OCI-LY3 (cell line): ENCODE measurements at regions not wholly inside any gene's neighbourhood (a gene's known extent, or its start where the extent isn't known, plus 50 kb on each side); places are given as distances from the start of the nearest gene placed in this dataset.

Source experiments
- H2AFZ ChIP-seq: fragments of 200-600, 300-600 bp; shearing (Covaris generic); 2 replicates; pipeline ENCODE4 v1.6.0; 2014; ENCODE audit warnings: antibody characterized with exemption, low read depth, low read length
- H3K27ac ChIP-seq: fragments of 200-600, 300-600 bp; sonication (generic); 2 replicates; pipeline ENCODE4 v1.5.1; 2014; ENCODE audit warnings: mild to moderate bottlenecking, low read length, moderate library complexity, mixed read lengths
- H3K27me3 ChIP-seq: fragments of 200-600, 300-600 bp; sonication (generic); 2 replicates; pipeline ENCODE4 v1.6.1; 2014; ENCODE audit warnings: low read depth, low read length, mixed read lengths
- H3K36me3 ChIP-seq: fragments of 200-600, 300-600 bp; sonication (generic); replicated peaks from 2 replicates; pipeline ENCODE3; 2014; ENCODE audit warnings: low read depth, low read length, mixed read lengths
- H3K4me1 ChIP-seq: fragments of 300-600, 200-600 bp; sonication (generic); 2 replicates; pipeline ENCODE4 v1.6.1; 2014; ENCODE audit warnings: low read length, mixed read lengths
- H3K4me2 ChIP-seq: fragments of 200-600, 300-600 bp; sonication (generic); 2 replicates; pipeline ENCODE4 v1.6.1; 2014; ENCODE audit warnings: low read length, mixed read lengths
- H3K4me3 ChIP-seq: fragments of 300-600, 200-600 bp; sonication (generic); 2 replicates; pipeline ENCODE4 v1.5.1; 2014; ENCODE audit warnings: antibody characterized with exemption, mild to moderate bottlenecking, low read length, moderate library complexity
- H3K79me2 ChIP-seq: fragments of 300-600, 200-600 bp; shearing (Covaris generic); 2 replicates; pipeline ENCODE4 v1.6.1; 2014; ENCODE audit warnings: mild to moderate bottlenecking, low read length, mixed read lengths
- H3K9ac ChIP-seq: fragments of 300-600, 200-600 bp; shearing (Covaris generic); 2 replicates; pipeline ENCODE4 v1.6.0; 2014; ENCODE audit warnings: mild to moderate bottlenecking, low read length, moderate library complexity
- H3K9me3 ChIP-seq: fragments of 200-600, 300-600 bp; shearing (Covaris generic); 2 replicates; pipeline ENCODE4 v1.6.1; 2014; ENCODE audit warnings: low read length, mixed read lengths; ENCODE audit not compliant: insufficient read depth
- H4K20me1 ChIP-seq: fragments of 200-600, 300-600 bp; sonication (generic); 2 replicates; pipeline ENCODE4 v1.6.1; 2016; ENCODE audit warnings: low read length, mixed read lengths; ENCODE audit not compliant: insufficient read depth
- CTCF ChIP-seq: fragments of 200-600, 300-600 bp; sonication (generic); IDR thresholded peaks from 2 replicates; pipeline ENCODE4 v1.5.1; 2014; ENCODE audit warnings: antibody characterized with exemption, low read length, low read depth
- EZH2phosphoT487 ChIP-seq: fragments of 200-600 bp; shearing (Covaris generic); IDR thresholded peaks from 2 replicates; pipeline ENCODE4 v1.6.1; 2018; ENCODE audit warnings: antibody characterized with exemption, mixed run types, low read depth

- Histone ChIP-seq H3K36me3 (no peaks in the 10 kb centered on the region), H3K79me2 (no peaks in the 10 kb centered on the region), H3K9me3 (no peaks in the 10 kb centered on the region), H2AFZ (no peak overlapping the region), H3K9ac (no peak overlapping the region), H3K4me2 (no peak overlapping the region), H3K4me1 (no peaks in the 10 kb centered on the region), H3K27me3 (no peaks in the 10 kb centered on the region; the same call in 1 of the 2 replicates), H3K4me3 (no peak overlapping the region), H4K20me1 (no peaks in the 10 kb centered on the region), H3K27ac (no peak overlapping the region)
- TF ChIP-seq CTCF: no peak
- TF ChIP-seq EZH2phosphoT487: no peak
Measured at GRCh38 chr10:3342771-3343170, 170.2 kb upstream of the PITRM1 start.

DNA sequence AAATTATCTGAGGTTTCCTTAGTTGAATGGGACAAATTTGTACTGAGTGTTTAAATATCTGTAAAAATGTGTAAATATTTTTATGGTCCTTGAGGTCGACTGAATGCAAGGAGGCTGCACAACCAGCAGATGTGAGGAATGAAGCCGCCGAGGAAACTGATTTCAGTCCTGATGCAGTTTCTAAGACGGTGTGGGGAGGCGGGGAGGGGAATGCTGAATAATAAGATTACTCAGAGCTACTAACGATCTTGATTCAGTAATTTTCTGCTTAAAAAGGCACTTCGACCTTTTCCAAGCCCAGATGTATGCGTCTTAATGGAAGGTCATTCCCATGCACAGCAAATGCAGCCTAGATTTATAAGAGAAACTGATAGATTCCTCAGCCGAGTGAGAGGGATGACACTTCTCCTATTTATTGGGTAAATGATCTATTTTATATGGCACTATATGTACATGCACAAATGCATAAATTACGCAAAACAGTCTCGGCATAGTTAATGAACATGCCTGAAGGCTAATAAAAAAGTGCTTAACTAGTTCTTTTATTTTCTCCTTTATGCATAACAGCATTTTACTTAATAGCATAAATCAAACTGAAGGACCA is 167.6 kb upstream of the PITRM1 start:
- H4K20me1 ChIP-seq: no peaks in the 10 kb centered on the region
- H3K4me2 ChIP-seq: no peak overlapping the region
- H3K4me3 ChIP-seq: no peak overlapping the region
- H3K9me3 ChIP-seq: no peaks in the 10 kb centered on the region
- no peak overlapping the region for H3K27ac ChIP-seq
- no peaks in the 10 kb centered on the region for H3K79me2 ChIP-seq
- no peak overlapping the region for H2AFZ ChIP-seq
- H3K27me3 ChIP-seq: no peaks in the 10 kb centered on the region; the same call in 1 of the 2 replicates
- H3K4me1 ChIP-seq: no peaks in the 10 kb centered on the region
- H3K9ac ChIP-seq: no peak overlapping the region
- TF ChIP-seq EZH2phosphoT487 (no peak), CTCF (no peak)
- H3K36me3 ChIP-seq: no peaks in the 10 kb centered on the region

- Histone ChIP-seq H3K36me3 (no peaks in the 10 kb centered on the region), H3K9me3 (no peaks in the 10 kb centered on the region), H4K20me1 (no peaks in the 10 kb centered on the region), H3K4me1 (no peaks in the 10 kb centered on the region), H2AFZ (no peak overlapping the region), H3K4me3 (no peak overlapping the region), H3K27me3 (no peaks in the 10 kb centered on the region; the same call in 1 of the 2 replicates), H3K4me2 (no peak overlapping the region), H3K9ac (no peak overlapping the region), H3K79me2 (no peaks in the 10 kb centered on the region), H3K27ac (no peak overlapping the region)
- TF ChIP-seq EZH2phosphoT487: no peak
Measured at GRCh38 chr10:3339531-3339950, 167.0 kb upstream of the PITRM1 start.

GRCh38 chr10:3339121-3339520 is 166.5 kb upstream of the PITRM1 start:
- H3K4me1 ChIP-seq: no peaks in the 10 kb centered on the region
- TF ChIP-seq EZH2phosphoT487 (no peak), CTCF (no peak)
- no peaks in the 10 kb centered on the region for H3K36me3 ChIP-seq
- H3K79me2 ChIP-seq: no peaks in the 10 kb centered on the region
- no peaks in the 10 kb centered on the region; the same call in 1 of the 2 replicates for H3K27me3 ChIP-seq
- H3K4me3 ChIP-seq: no peak overlapping the region
- H3K9ac ChIP-seq: no peak overlapping the region
- H2AFZ ChIP-seq: no peak overlapping the region
- H3K9me3 ChIP-seq: no peaks in the 10 kb centered on the region
- H3K27ac ChIP-seq: no peak overlapping the region
- no peaks in the 10 kb centered on the region for H4K20me1 ChIP-seq
- H3K4me2 ChIP-seq: no peak overlapping the region
